Anterior cingulate cortex (tissue), 58 donors: ENCODE measurements at regions not wholly inside any gene's neighbourhood (a gene's known extent, or its start where the extent isn't known, plus 50 kb on each side); places are given as distances from the start of the nearest gene placed in this dataset.

Experiments used
- DNase-seq, 58 donors: peaks; one replicate each; lab custom pipeline; 2025; lab: John Stamatoyannopoulos, UW

DNA sequence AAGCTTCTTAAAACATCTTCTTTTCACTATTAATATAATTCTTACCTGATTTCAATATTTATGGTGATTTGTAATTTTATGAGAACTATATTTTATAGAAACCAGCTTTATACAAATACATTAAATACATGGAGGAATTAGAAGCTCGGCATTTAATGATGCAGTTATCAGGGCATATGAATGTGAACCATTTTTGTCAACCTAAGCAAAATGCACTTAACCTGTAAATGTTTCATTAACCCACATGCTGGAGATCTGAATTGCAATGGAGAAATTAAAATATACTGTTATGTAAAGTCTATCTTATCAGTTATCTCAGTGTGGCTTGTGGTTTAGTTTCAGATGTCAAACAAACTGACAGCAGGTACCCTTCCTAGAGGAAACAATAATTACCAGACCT is 63.2 kb upstream of the CDH12 start:
- DNase-seq = no peak

GRCh38 chr5:22911019-22911418 is 57.9 kb upstream of the CDH12 start:
- no peak for DNase-seq

- DNase-seq = no peak
Measured at GRCh38 chr5:22910523-22910922, 57.4 kb upstream of the CDH12 start.

GRCh38 chr5:22908586-22908985 is 55.4 kb upstream of the CDH12 start:
- DNase-seq = no peak

GRCh38 chr5:22908129-22908528 is 55.0 kb upstream of the CDH12 start:
- DNase-seq = no peak
